ENCODE measurements at regions not wholly inside any gene's neighbourhood (a gene's known extent, or its start where the extent isn't known, plus 50 kb on each side); places are given as distances from the start of the nearest gene placed in this dataset.

DNA sequence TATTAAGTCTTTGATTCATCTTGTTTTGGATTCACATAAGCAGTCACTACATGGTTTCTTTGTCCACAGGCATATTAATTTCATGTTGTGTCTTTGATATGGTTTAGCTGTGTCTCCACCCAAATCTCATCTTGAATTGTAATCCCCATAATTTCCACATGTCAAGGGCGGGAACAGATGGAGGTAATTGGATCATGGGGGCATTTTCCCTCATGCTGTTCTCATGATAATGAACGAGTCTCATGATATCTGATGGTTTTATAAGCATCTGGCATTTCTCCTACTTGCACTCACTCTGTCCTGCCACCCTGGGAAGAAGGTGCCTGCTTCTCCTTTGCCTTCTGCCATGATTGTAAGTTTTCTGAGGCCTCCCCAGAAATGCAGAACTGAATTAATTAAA lies 1811.2 kb upstream of the PCDH10 start:
- TF ChIP-seq EZH2phosphoT487 (IDR thresholded peaks at IDR 0.05; ENCODE audit: insufficient read depth, low read depth) = no peak
- TF ChIP-seq EZH2 (IDR thresholded peaks at IDR 0.05; ENCODE audit: insufficient read depth, poor library complexity, severe bottlenecking) = no peak

Data from GM23248 (cell line).